ENCODE measurements at regions not wholly inside any gene's neighbourhood (a gene's known extent, or its start where the extent isn't known, plus 50 kb on each side); places are given as distances from the start of the nearest gene placed in this dataset.
"Not testable (repeated sequence)": the region's sequence is repeated elsewhere in the genome, so short reads cannot be mapped to it uniquely, and the experiment has no call there.

- CTCF ChIA-PET = no interaction called here
- BruUV-seq (replicated peaks) = no TSS peak
- intact Hi-C loops (cut with micrococcal nuclease; ENCODE audit: unreplicated experiment) = no loop called here
- H3K4me1 Mint-ChIP-seq (ENCODE audit: low read depth, unreplicated experiment) = peaks cover 13% of the 10 kb centered on the region
- no peaks in the 10 kb centered on the region for H3K9me3 Mint-ChIP-seq (ENCODE audit: low read depth, unreplicated experiment)
- H3K4me3 Mint-ChIP-seq (ENCODE audit: low read depth, unreplicated experiment) = no peak overlapping the region
- H3K27ac Mint-ChIP-seq (ENCODE audit: unreplicated experiment) = no peak overlapping the region
- H3K27me3 Mint-ChIP-seq (ENCODE audit: unreplicated experiment) = peaks cover 17% of the 10 kb centered on the region
- TF ChIP-seq CTCF (IDR thresholded peaks at IDR 0.05; ENCODE audit: unreplicated experiment) = no peak
- no peaks in the 10 kb centered on the region for H3K36me3 Mint-ChIP-seq (ENCODE audit: insufficient read depth, unreplicated experiment)
- no peak for DNase-seq
Observed at GRCh38 chr17:31786796-31787481, 72.1 kb downstream of the COPRS start.

GRCh38 chr17:31780483-31780882, 78.6 kb downstream of the COPRS start:
- DNase-seq = no peak
- Mint-ChIP-seq H3K36me3 (ENCODE audit: insufficient read depth, unreplicated experiment) (no peaks in the 10 kb centered on the region), H3K9me3 (ENCODE audit: low read depth, unreplicated experiment) (no peaks in the 10 kb centered on the region), H3K27me3 (ENCODE audit: unreplicated experiment) (peaks cover 33% of the 10 kb centered on the region), H3K27ac (ENCODE audit: unreplicated experiment) (no peak overlapping the region), H3K4me3 (ENCODE audit: low read depth, unreplicated experiment) (no peak overlapping the region), H3K4me1 (ENCODE audit: low read depth, unreplicated experiment) (no peaks in the 10 kb centered on the region)
- no peak for TF ChIP-seq CTCF (IDR thresholded peaks at IDR 0.05; ENCODE audit: unreplicated experiment)
- CTCF ChIA-PET = no interaction called here
- intact Hi-C loops (cut with micrococcal nuclease; ENCODE audit: unreplicated experiment) = no loop called here
- no TSS peak for BruUV-seq (replicated peaks)

- H3K27me3 Mint-ChIP-seq (ENCODE audit: unreplicated experiment) = peaks cover 39% of the 10 kb centered on the region
- CTCF ChIA-PET = interaction anchor here (0.6 kb wide), 1 partner anchor 450 kb away, joined by 7 read pairs; no protein-coding TSS in a partner anchor
Observed at GRCh38 chr17:31778523-31778922, 80.5 kb downstream of the COPRS start.

GRCh38 chr17:31771328-31771727, 87.7 kb downstream of the COPRS start:
- peaks cover 11% of the 10 kb centered on the region for H3K4me1 Mint-ChIP-seq (ENCODE audit: low read depth, unreplicated experiment)
- intact Hi-C loops (cut with micrococcal nuclease; ENCODE audit: unreplicated experiment); DNase-seq; BruUV-seq (replicated peaks); H3K4me3 Mint-ChIP-seq (ENCODE audit: low read depth, unreplicated experiment); H3K36me3 Mint-ChIP-seq (ENCODE audit: insufficient read depth, unreplicated experiment); H3K27ac Mint-ChIP-seq (ENCODE audit: unreplicated experiment); CTCF ChIA-PET; H3K9me3 Mint-ChIP-seq (ENCODE audit: low read depth, unreplicated experiment): not testable (repeated sequence)
- peaks cover 30% of the 10 kb centered on the region for H3K27me3 Mint-ChIP-seq (ENCODE audit: unreplicated experiment)

More at GRCh38 chr17:31778523-31778922, 80.5 kb downstream of the COPRS start:
- no peak for TF ChIP-seq CTCF (IDR thresholded peaks at IDR 0.05; ENCODE audit: unreplicated experiment)
- H3K36me3 Mint-ChIP-seq (ENCODE audit: insufficient read depth, unreplicated experiment) = no peaks in the 10 kb centered on the region
- DNase-seq = no peak
- no peaks in the 10 kb centered on the region for H3K9me3 Mint-ChIP-seq (ENCODE audit: low read depth, unreplicated experiment)
- H3K27ac Mint-ChIP-seq (ENCODE audit: unreplicated experiment) = no peak overlapping the region
- H3K4me3 Mint-ChIP-seq (ENCODE audit: low read depth, unreplicated experiment) = no peak overlapping the region
- BruUV-seq (replicated peaks) = no TSS peak
- intact Hi-C loops (cut with micrococcal nuclease; ENCODE audit: unreplicated experiment) = no loop called here
- no peaks in the 10 kb centered on the region for H3K4me1 Mint-ChIP-seq (ENCODE audit: low read depth, unreplicated experiment)

GRCh38 chr17:31770501-31770900, 88.5 kb downstream of the COPRS start:
- H3K36me3 Mint-ChIP-seq (ENCODE audit: insufficient read depth, unreplicated experiment); H3K4me3 Mint-ChIP-seq (ENCODE audit: low read depth, unreplicated experiment); H3K9me3 Mint-ChIP-seq (ENCODE audit: low read depth, unreplicated experiment); H3K27ac Mint-ChIP-seq (ENCODE audit: unreplicated experiment); CTCF ChIA-PET; BruUV-seq (replicated peaks); DNase-seq; intact Hi-C loops (cut with micrococcal nuclease; ENCODE audit: unreplicated experiment): not testable (repeated sequence)
- Mint-ChIP-seq H3K4me1 (ENCODE audit: low read depth, unreplicated experiment) (peaks cover 11% of the 10 kb centered on the region), H3K27me3 (ENCODE audit: unreplicated experiment) (peaks cover 22% of the 10 kb centered on the region)

GRCh38 chr17:31761836-31762510, 97.1 kb downstream of the COPRS start:
- DNase-seq; intact Hi-C loops (cut with micrococcal nuclease; ENCODE audit: unreplicated experiment); H3K27ac Mint-ChIP-seq (ENCODE audit: unreplicated experiment); BruUV-seq (replicated peaks); H3K27me3 Mint-ChIP-seq (ENCODE audit: unreplicated experiment); H3K9me3 Mint-ChIP-seq (ENCODE audit: low read depth, unreplicated experiment); H3K4me3 Mint-ChIP-seq (ENCODE audit: low read depth, unreplicated experiment); H3K36me3 Mint-ChIP-seq (ENCODE audit: insufficient read depth, unreplicated experiment); H3K4me1 Mint-ChIP-seq (ENCODE audit: low read depth, unreplicated experiment): not testable (repeated sequence)
- CTCF ChIA-PET = interaction anchor here (1.2 kb wide), 1 partner anchor 11 kb away, joined by 3 read pairs; no protein-coding TSS in a partner anchor
